Keratinocyte (primary cell): ENCODE measurements at regions not wholly inside any gene's neighbourhood (a gene's known extent, or its start where the extent isn't known, plus 50 kb on each side); places are given as distances from the start of the nearest gene placed in this dataset.

Experiments
- DNase-seq: peaks from one replicate; pipeline ENCODE4 v3.0.0-alpha.2; 2011; ENCODE audit warnings: low read depth, missing footprints, low spot score
- FAIRE-seq: peaks from 2 replicates; lab custom pipeline; 2011; peaks lifted over from hg19 to GRCh38; lab: Jason Lieb, UNC
- H2AFZ ChIP-seq: 2 replicates; pipeline ENCODE4 v1.6.0; 2012; ENCODE audit warnings: low read length, control low read depth, inconsistent platforms; ENCODE audit not compliant: control insufficient read depth
- H3K27ac ChIP-seq: 2 replicates; pipeline ENCODE4 v1.5.1; 2011; ENCODE audit warnings: low read length; ENCODE audit not compliant: control insufficient read depth, insufficient read depth
- H3K27me3 ChIP-seq: 3 replicates; pipeline ENCODE4 v1.6.0; 2011; ENCODE audit warnings: low read length; ENCODE audit not compliant: control insufficient read depth, insufficient read depth; ENCODE audit errors: extremely low read depth
- H3K36me3 ChIP-seq, 2 experiments: 2 replicates in 1 of 2; 3 replicates in 1 of 2; pipeline ENCODE4 v1.5.1; 2011; ENCODE audit warnings: low read length in 2 of 2, mild to moderate bottlenecking in 1 of 2; ENCODE audit not compliant: control insufficient read depth in 2 of 2, insufficient read depth in 2 of 2; ENCODE audit errors: extremely low read depth in 1 of 2
- H3K4me1 ChIP-seq: 3 replicates; pipeline ENCODE4 v1.5.1; 2011; ENCODE audit warnings: low read length; ENCODE audit not compliant: control insufficient read depth, insufficient read depth; ENCODE audit errors: extremely low read depth
- H3K4me2 ChIP-seq: 3 replicates; pipeline ENCODE4 v1.6.0; 2011; ENCODE audit warnings: low read depth, low read length; ENCODE audit not compliant: control insufficient read depth, insufficient read depth; ENCODE audit errors: extremely low read depth
- H3K4me3 ChIP-seq, 3 experiments: fragments of 200-600 bp in 1 of 3; sonication (generic) in 1 of 3; 2 replicates in 2 of 3; 3 replicates in 1 of 3; pipeline ENCODE4 v1.5.1; 2011 to 2016; ENCODE audit warnings: low read length in 3 of 3, mild to moderate bottlenecking in 3 of 3, control low read depth in 2 of 3, inconsistent platforms in 1 of 3, low read depth in 1 of 3, mixed read lengths in 1 of 3, mixed run types in 1 of 3, moderate library complexity in 1 of 3; ENCODE audit not compliant: control insufficient read depth in 2 of 3, insufficient read depth in 2 of 3; ENCODE audit errors: extremely low read depth in 1 of 3
- H3K79me2 ChIP-seq: 2 replicates; pipeline ENCODE4 v1.6.0; 2012; ENCODE audit warnings: low read length; ENCODE audit not compliant: control insufficient read depth, insufficient read depth
- H3K9ac ChIP-seq: 3 replicates; pipeline ENCODE4 v1.6.0; 2011; ENCODE audit warnings: low read length; ENCODE audit not compliant: control insufficient read depth, insufficient read depth; ENCODE audit errors: extremely low read depth
- H3K9me1 ChIP-seq: 3 replicates; pipeline ENCODE4 v1.6.0; 2011; ENCODE audit warnings: low read length; ENCODE audit not compliant: control insufficient read depth, insufficient read depth; ENCODE audit errors: extremely low read depth
- H3K9me3 ChIP-seq: 2 replicates; pipeline ENCODE4 v1.5.1; 2012; ENCODE audit warnings: low read depth, low read length; ENCODE audit not compliant: control insufficient read depth
- H4K20me1 ChIP-seq: 3 replicates; pipeline ENCODE4 v1.6.0; 2011; ENCODE audit warnings: low read length; ENCODE audit not compliant: control insufficient read depth, insufficient read depth; ENCODE audit errors: extremely low read depth
- CTCF ChIP-seq, 3 experiments: IDR thresholded peaks in 1 of 3; conservative IDR thresholded peaks in 1 of 3; optimal IDR thresholded peaks in 1 of 3; 2 replicates in 2 of 3; 3 replicates in 1 of 3; pipeline versions ENCODE3 to v1.5.1; 2011; ENCODE audit warnings: low read length in 3 of 3, mild to moderate bottlenecking in 3 of 3, moderate library complexity in 2 of 3, control low read depth in 1 of 3, inconsistent platforms in 1 of 3; ENCODE audit not compliant: insufficient read depth in 2 of 3; ENCODE audit errors: extremely low read depth in 1 of 3
- EZH2 ChIP-seq: IDR thresholded peaks from one replicate; pipeline ENCODE4 v1.6.1; 2012; ENCODE audit warnings: inconsistent platforms, mild to moderate bottlenecking, low read length, moderate library complexity
- dilution Hi-C: fragments of 300-500 bp; cut with MboI; formaldehyde crosslinking; loops from one replicate; pipeline ENCODE4 v1.7.0; 2020; ENCODE audit warnings: low sequenced_read_pairs; ENCODE audit not compliant: extremely low pct_ligation_motif_present

- Histone ChIP-seq H3K4me3 (no peak overlapping the region), H3K9ac (no peak overlapping the region), H3K27ac (no peak overlapping the region), H3K36me3 (no peaks in the 10 kb centered on the region), H2AFZ (no peak overlapping the region), H3K79me2 (no peaks in the 10 kb centered on the region), H3K4me2 (no peak overlapping the region), H3K9me1 (no peaks in the 10 kb centered on the region), H3K9me3 (no peaks in the 10 kb centered on the region), H4K20me1 (no peaks in the 10 kb centered on the region), H3K27me3 (no peaks in the 10 kb centered on the region), H3K4me1 (no peaks in the 10 kb centered on the region)
- dilution Hi-C loops: no loop called here
- FAIRE-seq (no peak), DNase-seq (no peak)
- no peak for TF ChIP-seq CTCF (optimal IDR thresholded peaks at IDR 0.05 in 1 of 3, IDR thresholded peaks at IDR 0.05 in 1 of 3, conservative IDR thresholded peaks at IDR 0.05 in 1 of 3; ENCODE audit: extremely low read depth in 1 of 3, insufficient read depth in 2 of 3, low read length in 3 of 3)
- TF ChIP-seq EZH2: no peak
Measured at GRCh38 chr1:194228427-194228826, 1042.0 kb upstream of the B3GALT2 start.

GRCh38 chr1:194227161-194227560 lies 1040.7 kb upstream of the B3GALT2 start:
- Histone ChIP-seq H3K9me3 (no peaks in the 10 kb centered on the region), H3K27ac (no peak overlapping the region), H3K36me3 (no peaks in the 10 kb centered on the region), H2AFZ (no peak overlapping the region), H3K27me3 (no peaks in the 10 kb centered on the region), H3K4me1 (no peaks in the 10 kb centered on the region), H3K9me1 (no peaks in the 10 kb centered on the region), H3K4me3 (no peak overlapping the region), H3K4me2 (no peak overlapping the region), H3K9ac (no peak overlapping the region), H4K20me1 (no peaks in the 10 kb centered on the region), H3K79me2 (no peaks in the 10 kb centered on the region)
- FAIRE-seq: no peak
- DNase-seq: no peak
- dilution Hi-C loops: no loop called here
- TF ChIP-seq EZH2 (no peak), CTCF (optimal IDR thresholded peaks at IDR 0.05 in 1 of 3, IDR thresholded peaks at IDR 0.05 in 1 of 3, conservative IDR thresholded peaks at IDR 0.05 in 1 of 3; ENCODE audit: extremely low read depth in 1 of 3, insufficient read depth in 2 of 3, low read length in 3 of 3) (no peak)
